Mammary epithelial cell (primary cell): ENCODE measurements at regions not wholly inside any gene's neighbourhood (a gene's known extent, or its start where the extent isn't known, plus 50 kb on each side); places are given as distances from the start of the nearest gene placed in this dataset.

Experiments used
- CTCF ChIP-seq, 2 donors: IDR thresholded peaks in 1 of 2; conservative IDR thresholded peaks in 1 of 2; 2 replicates each; pipeline ENCODE4 v1.5.1; 2011 to 2012; ENCODE audit warnings: inconsistent platforms in 2 of 2, low read length in 2 of 2, mild to moderate bottlenecking in 2 of 2, control low read depth in 1 of 2, low read depth in 1 of 2; ENCODE audit not compliant: insufficient read depth in 1 of 2; ENCODE audit errors: extremely low read depth in 1 of 2
- EZH2 ChIP-seq: IDR thresholded peaks from 2 replicates; pipeline ENCODE4 v1.6.1; 2012; ENCODE audit warnings: low read length, inconsistent platforms, borderline replicate concordance

GRCh38 chr13:79859756-79860155 is 378.8 kb downstream of the NDFIP2 start:
- TF ChIP-seq CTCF (conservative IDR thresholded peaks at IDR 0.05 in 1 of 2, IDR thresholded peaks at IDR 0.05 in 1 of 2; ENCODE audit: extremely low read depth in 1 of 2, insufficient read depth in 1 of 2, low read depth in 1 of 2, low read length in 2 of 2) (no peak), EZH2 (no peak)
